Activated effector memory CD4-positive, alpha-beta T cell treated with anti-CD3 and anti-CD28 coated beads, Interleukin-2, amount 50 U/mL, for 16 hours (primary cell): ENCODE measurements at regions not wholly inside any gene's neighbourhood (a gene's known extent, or its start where the extent isn't known, plus 50 kb on each side); places are given as distances from the start of the nearest gene placed in this dataset.

Experiments
- DNase-seq: peaks from one replicate; pipeline ENCODE4 v3.0.0-alpha.2; 2020

DNA sequence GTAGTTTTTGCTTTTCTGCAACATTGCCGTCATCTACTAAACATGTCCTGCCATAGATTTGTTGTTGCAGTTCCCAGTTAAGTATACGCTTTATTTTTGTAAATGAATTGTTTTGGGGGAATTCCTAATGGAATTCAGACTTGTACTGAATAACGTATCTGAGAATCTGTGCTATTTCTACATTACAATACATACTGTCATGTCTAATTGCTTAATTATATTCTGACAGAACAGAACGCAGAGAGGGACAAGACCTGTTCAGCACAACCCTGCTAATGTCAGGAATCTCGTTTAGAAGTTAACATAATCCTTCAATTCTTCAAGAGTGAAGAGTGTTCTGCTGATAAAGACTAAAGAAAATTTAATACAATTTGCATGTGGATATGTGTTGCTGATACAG lies 861.1 kb upstream of the KLHL1 start:
- DNase-seq, result no peak

DNA sequence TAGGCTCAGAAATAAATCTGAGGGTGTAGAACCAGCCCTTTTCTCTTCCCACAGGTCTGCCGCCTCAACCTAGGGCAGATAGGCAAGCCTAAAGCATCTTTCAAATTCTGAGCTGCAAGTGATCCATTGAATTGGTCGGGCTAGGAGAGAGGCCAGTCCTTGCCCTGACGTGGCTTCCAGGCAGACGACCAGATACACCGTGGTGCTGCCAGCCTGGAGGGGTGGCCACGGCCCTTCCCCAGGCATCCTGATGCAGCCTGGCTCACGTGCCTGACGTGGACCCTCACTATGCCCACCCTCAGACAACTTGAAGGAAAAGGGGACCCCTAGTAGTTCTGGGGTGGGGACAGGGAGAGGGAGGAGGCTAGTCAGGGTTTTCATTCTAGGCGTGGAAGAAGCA lies 859.3 kb upstream of the KLHL1 start:
- DNase-seq, result no peak

DNA sequence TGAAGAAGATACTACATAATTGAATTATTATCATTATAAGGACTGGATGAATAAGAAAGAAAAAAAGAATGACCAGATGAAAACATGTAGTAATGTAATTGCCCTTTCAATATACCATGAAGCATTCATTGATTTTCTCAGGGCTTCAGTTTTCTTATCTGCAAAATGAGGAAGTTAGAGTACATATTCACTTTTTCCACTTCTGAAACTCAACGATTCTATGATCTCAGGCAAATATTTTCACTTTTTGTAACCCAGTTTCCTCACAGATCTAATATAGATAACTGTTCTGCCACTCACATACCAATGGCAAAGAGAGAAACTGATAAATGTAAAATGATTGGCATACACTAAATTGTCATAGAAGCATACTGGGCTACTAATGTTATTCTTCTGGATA lies 856.6 kb upstream of the KLHL1 start:
- no peak for DNase-seq

DNA sequence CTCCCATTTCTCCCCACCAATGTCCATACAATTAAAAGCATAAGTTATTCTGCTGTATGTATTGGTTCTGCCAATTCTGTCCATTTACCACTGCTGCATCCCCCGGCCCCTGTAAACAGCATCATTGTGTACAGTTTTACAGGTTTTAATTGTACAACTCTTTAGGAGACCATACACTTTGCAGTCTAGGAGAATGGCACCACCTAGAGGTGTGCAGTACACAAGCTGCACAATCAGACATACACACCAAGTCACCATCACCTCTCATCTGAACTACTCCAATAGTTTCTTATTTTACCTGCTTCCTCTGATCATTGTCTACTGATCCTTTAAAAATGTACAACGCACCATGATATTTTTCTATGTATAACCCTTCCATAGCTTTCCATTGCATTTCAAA lies 855.9 kb upstream of the KLHL1 start:
- no peak for DNase-seq

DNA sequence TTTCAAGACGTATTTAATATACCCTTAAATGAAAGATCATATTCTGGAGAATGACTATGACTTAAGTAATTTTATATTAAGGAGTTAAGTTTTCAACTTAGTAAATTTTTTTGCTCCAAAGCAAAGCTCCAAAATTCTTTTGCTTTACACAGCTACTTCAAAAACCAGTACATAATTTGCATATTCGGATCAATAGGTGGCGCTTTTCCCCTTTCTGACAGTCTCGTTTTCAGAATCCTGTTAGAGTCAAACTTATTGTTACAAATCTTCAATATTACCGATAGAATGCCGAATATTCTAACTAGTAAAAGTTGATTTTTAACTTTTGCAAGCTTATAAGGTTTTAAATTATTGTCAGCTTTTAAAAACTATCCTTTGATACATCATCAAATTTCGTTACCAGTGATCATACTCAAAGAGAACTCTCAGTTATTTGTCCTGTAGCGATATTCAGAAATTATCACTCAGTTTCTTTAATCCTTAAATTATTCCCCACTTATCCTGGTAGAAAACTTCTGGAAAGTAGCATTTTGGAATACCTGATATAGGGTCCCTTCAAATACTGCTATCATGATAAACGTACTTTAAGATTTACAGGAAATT lies 852.7 kb upstream of the KLHL1 start:
- DNase-seq, result no peak

DNA sequence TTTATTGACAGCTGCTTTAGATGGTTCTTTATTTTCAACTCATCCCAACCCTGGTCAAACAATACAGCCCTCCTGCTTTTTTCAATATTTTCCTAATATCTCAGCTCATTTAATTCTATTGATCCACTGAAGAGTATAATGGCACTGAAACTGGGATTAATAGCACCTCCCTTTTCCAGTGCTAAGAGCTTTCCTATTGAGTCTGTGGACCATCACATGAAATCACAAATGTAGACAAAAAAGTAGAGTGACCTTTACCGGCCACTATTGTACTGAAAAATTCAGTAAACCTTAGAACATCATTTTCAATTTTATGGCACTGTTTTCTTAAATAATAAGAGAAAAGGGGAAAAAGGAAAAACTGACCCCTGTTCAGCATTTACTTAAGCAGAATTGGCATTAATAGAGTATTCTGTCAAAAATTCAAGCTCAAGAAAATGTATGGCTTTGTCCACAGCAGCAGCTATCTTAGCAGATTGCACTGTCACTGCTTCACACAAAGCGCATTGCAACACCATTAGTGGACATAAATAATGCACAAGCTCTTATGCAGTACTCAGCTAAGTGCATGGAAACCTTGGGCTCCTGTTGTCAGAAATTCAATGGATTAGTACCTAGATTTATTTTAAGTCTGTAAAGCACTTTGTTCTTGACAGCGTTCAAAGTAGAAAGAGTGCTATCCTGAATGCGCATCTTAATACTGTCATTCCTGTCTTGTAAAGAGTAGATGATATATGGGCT lies 851.0 kb upstream of the KLHL1 start:
- DNase-seq, result no peak

DNA sequence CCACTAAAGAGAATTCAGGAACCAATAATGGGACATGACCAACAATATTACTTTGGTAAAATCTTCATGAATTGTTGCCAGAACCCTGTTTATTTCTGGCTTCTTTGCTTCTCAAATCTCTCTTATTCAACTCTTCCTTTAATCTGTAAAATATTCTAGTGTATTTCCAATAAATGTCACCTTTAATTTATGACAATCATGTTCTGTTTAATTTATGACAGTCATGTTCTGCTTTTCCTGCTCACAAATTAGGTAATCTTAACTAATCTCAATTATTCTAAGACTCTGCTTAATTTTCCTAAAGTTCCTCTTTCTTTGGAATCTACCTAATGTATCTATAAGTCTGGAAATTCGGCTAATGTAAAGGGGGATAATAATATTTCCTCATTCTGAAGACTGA lies 847.6 kb upstream of the KLHL1 start:
- no peak for DNase-seq

DNA sequence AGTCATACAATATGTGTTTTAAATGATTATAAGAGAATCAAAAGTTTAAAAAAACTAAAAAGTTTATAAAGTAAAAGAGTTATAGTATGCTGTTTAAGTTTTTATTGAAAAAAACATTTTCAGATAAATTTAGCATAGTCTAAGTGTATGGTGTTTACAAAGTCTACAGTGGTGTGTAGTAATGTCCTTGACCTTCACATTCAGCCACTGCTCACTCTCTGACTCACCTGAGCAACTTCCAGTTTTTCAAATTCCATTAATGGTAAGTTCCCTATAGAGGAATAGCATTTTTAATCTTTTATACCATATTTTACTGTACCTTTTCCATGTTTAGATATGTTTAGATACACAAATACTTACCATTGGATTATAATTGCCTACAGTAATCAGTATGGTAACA lies 842.4 kb upstream of the KLHL1 start:
- DNase-seq, result no peak

DNA sequence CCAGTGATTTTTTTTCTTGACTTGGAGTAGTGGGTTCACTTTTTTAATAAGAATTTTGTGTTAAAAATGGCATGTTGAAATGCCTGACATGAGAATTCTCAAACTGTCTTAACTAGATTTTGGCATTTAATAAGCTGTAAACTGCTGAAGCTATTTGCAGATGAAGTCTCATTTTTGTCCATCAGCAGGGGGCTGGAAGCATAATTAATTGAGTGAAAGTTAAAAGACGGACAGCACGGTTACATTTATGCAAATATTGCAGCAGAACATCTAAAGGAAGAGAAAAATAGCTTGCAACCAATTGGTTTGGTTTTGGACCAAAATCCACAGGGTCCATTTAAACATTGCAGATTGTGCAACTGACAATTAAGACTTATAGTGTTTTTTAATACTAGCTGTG lies 837.3 kb upstream of the KLHL1 start:
- DNase-seq, result no peak

DNA sequence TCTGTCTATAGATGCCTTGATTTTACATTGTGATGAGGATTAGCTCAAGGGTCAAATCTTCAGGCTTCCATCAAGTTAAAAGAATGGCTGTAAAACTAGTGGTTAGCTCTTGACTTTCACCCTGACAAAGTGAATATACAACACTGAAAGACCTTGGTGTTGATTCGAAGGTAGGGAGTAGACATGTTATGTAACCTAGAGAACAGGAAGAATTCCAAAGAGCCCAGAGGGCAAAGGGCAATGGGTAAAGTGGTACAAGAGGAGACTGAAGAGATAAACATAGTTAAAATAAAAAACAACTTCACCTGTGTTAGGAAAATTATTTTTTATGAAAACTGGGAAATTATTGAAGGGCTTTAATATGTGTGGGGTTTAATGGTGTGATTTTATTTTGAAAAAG lies 833.2 kb upstream of the KLHL1 start:
- no peak for DNase-seq

DNA sequence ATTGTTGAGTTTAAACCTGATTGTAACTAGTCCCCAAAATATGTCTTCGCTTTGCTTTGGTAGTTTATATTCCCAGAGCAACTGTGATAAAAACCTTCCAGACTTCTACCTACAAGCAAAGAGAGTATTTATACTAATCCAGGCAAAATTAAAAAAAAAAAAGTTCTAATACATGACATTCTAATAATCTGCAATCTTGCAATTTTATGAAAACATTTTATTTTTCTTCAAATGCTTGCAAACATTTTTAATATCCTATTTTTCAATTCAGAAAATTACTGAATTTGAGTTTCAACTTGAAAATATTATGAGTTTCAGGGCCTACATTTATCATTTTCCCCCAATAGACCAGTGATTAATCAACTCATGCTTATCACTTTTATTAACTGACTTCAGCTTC lies 830.2 kb upstream of the KLHL1 start:
- DNase-seq, result no peak

DNA sequence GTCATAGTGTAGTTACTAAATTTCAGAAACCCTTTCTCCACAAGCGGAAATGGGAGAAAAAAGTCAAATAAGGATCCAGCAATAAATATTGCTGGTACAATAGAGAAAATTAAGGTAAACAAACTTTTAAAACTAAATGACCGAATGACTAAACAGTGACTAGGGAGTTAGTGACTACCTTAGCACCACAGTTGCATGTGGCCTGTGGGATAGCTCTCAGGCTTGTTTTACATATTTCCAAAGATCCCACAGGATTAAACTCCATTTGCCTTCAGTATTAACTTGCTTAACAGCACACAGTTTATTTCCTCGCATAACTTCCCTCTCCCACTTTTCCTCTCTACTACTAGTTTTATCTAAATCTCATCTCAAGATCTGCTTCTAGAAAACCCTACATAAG lies 824.3 kb upstream of the KLHL1 start:
- DNase-seq, result no peak

DNA sequence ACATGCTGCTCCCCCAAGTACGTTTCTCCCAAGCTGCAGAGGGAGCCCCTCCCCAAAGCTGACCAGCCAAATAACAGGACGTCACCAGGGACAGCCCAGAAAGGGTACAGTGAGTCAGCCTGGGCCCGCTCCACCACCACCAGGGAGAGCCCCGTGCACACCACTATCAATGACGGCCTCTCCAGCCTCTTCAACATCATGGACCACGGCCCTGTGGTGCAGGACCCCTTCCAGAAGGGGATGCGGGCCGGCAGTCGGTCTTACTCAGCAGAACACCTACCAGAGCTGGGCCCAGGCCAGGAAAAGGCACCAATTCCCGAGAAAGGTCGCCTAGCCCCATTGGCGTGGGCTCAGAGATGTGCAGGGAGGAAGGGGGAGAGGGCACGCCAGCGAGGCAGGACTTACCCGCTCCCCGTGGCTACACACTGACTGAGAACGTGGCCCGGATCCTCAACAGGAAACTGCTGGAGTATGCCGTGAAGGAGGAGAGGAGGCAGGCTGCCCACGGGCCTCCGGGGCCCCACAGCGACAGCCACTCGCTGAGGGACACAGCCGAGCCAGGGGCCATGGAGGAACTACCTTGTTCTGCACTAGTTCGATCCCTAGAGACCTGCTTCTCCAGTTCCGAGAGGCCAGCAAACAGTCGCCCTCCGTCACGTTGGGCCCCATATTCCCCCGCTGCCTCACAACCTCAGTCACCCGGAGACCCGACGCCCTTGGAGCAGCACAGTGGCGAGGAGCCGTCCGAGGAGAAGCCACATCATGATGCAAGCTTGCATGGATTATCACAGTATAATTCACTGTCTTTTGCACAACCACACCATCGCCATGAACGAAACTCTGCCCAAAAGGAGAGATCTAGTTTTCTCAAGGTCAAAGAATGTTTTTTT lies 815.9 kb upstream of the KLHL1 start:
- DNase-seq, result no peak

DNA sequence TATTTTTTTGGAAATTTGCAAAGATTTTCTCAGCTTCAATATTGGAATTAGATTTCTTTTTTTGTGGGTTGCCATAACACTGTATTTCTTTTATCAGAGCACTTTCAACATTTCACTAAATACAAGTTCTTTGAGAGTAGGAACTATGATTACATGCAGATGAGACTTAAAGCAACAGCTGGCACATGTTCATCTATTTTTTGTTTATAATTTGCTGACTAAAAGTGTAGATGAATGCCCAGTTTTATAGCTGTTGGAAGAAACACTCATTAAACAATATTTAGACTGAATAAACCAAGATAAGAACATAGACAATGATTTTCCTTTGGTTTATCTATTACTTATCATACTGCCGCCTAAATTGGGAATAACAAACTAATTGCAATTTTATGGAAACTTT lies 803.0 kb upstream of the KLHL1 start:
- DNase-seq, result no peak

DNA sequence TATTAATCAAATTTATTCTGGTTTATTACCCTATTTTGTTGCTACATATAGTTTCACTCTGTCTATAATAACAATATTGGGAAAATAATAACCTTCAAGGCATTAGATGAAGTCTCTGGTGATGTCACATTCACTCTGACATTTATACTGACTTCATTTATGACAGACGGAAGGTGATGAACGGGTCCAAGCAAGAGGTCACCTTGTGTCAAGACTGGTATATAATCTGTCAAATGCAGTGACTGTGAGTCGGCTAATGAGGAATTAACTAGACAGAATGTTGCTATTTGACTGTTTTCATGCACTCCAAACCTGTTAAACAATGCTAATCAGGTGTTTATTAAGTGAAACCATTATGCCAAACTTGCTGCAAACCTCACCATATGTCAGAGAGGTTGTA lies 800.5 kb upstream of the KLHL1 start:
- no peak for DNase-seq

DNA sequence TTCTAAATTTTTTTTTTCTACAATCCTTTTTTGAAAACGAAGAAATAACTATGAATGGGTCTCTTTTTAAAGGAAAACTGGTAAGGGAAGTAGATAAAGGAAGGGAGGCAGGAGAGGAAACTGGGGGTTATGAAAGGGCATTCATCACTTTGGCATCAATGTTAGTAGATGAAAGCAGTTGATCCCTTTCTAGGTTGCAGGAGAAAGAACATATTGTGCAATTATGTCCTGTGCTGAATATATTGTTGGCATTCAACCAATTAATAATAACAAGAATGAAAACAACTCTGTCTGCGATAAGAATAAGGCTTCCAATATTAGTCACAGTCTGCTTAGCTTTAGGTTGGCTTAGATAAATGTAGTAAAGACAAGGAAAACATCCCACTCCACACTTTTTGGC lies 796.8 kb upstream of the KLHL1 start:
- DNase-seq, result no peak

DNA sequence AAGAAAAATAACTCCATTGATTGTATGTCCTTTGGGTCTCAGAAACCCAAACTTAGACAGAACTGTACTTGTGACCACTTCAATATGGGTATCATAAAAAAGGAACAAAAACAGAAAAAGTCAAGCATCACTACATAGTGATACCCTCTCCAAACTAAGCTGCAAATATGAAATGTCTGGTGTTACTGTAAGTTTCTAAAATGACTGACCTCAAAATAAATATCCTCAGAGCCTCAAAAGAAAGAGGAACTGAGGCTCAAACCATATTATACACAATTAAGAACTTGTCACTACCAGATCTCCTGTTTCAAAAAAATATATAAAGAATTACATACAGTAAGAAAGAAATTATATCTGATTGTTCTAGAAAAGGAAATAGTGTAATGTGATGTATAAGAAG lies 787.9 kb upstream of the KLHL1 start:
- no peak for DNase-seq

DNA sequence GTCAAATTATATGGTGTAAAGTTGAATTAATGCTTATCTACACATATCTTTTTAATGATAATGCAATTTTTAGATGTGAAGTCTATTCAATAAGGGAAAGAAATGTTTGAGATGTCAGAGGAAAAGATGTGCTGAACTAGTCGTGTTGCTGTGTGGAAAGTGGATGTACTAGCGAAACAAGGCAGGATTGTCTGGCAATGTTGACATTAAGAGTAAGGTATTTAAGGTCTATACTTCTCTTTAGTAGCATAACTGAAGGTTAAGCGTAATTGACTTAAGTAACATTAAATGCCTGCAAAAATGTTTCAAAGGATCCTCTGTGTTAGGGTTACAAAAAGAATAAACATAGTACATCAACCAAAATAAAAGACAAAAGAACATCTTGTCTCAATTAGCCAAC lies 787.3 kb upstream of the KLHL1 start:
- DNase-seq, result no peak

DNA sequence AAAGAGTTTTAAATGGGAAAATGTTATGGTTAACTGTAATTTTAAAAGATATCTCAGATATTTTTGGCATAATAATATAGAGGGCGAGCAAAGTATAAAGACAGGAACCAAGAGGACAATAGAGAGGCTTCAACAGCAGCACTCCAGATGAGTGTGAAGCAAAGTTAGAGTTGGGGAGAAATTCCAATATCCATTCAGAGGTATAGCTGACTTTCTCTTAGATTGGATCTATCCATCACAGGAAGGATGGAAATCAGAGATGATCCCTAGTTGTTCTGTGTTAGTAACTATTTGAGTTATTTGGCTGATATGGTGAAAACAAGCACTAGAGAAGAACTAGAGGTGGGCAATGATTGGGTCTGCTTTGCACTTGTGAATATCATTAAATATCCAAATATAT lies 786.0 kb upstream of the KLHL1 start:
- no peak for DNase-seq

DNA sequence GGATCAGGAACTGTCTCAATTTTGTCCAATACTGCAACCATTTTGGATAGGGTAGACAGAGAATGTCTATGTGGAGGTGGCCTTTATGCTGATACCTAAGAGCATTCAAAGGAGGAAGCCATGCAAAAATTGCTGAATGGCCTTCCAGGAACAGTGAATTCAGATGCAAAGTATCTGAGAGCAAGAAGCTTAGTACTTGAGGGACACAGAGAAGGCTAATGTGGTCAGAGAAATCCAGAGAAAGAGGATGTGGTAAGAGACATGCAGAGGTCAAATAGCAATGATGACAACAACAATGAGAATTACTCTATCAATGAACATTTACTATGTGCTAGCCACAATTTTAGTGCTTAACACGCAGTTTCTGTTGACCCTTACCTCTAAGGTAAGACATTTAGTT lies 785.6 kb upstream of the KLHL1 start:
- no peak for DNase-seq

DNA sequence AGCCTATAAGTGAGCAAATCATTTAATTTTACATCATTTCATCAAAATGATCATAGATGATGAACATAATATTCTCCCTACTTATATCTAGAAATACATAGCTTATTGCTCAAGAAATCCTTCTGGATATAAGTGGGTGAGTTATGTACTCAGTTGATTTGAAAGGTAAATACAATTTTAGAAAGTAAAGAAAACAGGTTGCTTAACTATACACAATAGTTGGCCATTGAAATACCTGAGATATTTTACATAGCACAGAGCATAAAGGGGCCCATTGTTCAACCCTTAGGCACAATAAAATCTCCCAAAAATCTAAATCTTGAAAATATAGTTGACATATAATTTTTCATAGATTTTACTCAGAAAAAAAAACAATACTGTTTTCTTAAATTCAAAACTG lies 782.0 kb upstream of the KLHL1 start:
- DNase-seq, result no peak

DNA sequence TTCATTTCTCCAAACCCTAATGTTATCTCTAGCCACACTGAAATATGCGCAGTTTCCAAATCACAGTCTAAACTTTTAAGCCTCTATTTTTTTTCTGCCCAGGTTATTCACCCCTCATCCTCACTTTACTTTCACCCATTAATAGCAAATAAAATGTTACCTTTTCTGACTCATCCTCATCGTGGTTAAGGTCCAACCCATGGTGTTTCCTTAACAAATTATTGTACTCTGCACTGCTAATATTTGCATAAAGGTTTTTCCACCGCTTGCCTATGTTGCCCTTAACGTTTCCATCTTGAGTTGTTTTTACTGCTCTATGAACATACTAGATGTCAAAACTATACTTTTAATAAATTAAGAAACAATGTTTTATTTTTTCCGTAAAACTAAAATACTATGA lies 780.9 kb upstream of the KLHL1 start:
- DNase-seq, result no peak

DNA sequence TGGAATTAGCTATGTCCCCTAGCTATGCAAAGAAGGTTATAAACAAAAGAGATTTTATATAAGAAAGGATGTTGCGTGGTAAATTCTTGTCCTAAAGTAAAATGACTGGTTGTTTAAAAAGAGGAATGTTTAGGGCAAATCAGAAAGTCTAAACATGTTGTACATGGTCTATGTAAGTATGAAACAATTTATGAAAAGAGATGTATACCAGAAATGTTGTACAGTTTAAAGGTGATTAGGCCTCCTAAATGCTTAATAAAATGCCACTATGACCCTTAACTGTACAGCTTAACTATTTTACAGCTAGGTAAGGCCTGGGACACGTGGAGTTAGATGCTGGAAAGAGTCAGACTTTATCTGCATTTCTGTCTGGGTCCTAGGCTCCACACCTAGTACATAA lies 775.9 kb upstream of the KLHL1 start:
- DNase-seq, result no peak

DNA sequence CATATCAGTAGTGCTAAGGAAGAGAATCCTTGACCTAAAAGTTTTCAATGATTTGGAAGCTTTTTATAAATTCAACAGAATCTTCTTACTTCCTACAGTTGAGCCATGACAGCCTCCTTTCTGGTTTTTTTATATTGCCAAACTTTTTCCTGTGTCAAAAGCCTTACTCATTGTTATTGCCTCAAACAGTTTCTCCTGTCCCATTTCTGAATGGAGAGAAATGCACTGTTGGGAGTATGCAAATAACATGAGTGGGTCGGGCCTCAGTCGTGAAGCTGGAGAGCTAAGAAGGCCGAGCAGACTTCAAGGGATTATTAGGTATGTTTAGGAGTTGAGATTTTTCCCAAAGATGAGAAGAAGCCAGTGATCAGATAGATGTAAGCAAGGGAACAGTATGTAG lies 766.4 kb upstream of the KLHL1 start:
- DNase-seq, result no peak
